ENCODE measurements at regions not wholly inside any gene's neighbourhood (a gene's known extent, or its start where the extent isn't known, plus 50 kb on each side); places are given as distances from the start of the nearest gene placed in this dataset.

GRCh38 chr20:50282592-50283241 is 92.1 kb downstream of the CEBPB start:
- TF ChIP-seq CTCF (IDR thresholded peaks at IDR 0.05) = no peak
- H3K4me1 ChIP-seq (ENCODE audit: control insufficient read depth in 1 of 2, low read depth in 2 of 2) = peaks cover 38 to 64% of the 10 kb centered on the region in 2 donors
- no peaks in the 10 kb centered on the region for H3K27me3 ChIP-seq (replicated peaks; ENCODE audit: insufficient read depth)
- no peaks in the 10 kb centered on the region for H3K9me3 ChIP-seq
- H3K4me3 ChIP-seq = no peak overlapping the region
- DNase-seq (ENCODE audit: low spot score) (no peak), ATAC-seq (ENCODE audit: insufficient number of reproducible peaks, low FRiP score, low read depth) (no peak)
- H3K36me3 ChIP-seq = no peaks in the 10 kb centered on the region
- H3K27ac ChIP-seq = no peak overlapping the region

GRCh38 chr20:50283370-50283769 is 92.7 kb downstream of the CEBPB start:
- TF ChIP-seq CTCF (IDR thresholded peaks at IDR 0.05) = no peak
- Histone ChIP-seq H3K27me3 (replicated peaks; ENCODE audit: insufficient read depth) (no peaks in the 10 kb centered on the region), H3K4me1 (ENCODE audit: control insufficient read depth in 1 of 2, low read depth in 2 of 2) (peaks cover 34 to 57% of the 10 kb centered on the region in 2 donors), H3K36me3 (no peaks in the 10 kb centered on the region), H3K27ac (no peak overlapping the region), H3K4me3 (no peak overlapping the region), H3K9me3 (no peaks in the 10 kb centered on the region)
- DNase-seq (ENCODE audit: low spot score) = no peak
- no peak for ATAC-seq (ENCODE audit: insufficient number of reproducible peaks, low FRiP score, low read depth)

GRCh38 chr20:50283922-50284810 is 93.5 kb downstream of the CEBPB start:
- Histone ChIP-seq H3K9me3 (no peaks in the 10 kb centered on the region), H3K4me3 (no peak overlapping the region), H3K4me1 (ENCODE audit: control insufficient read depth in 1 of 2, low read depth in 2 of 2) (peaks cover 30 to 49% of the 10 kb centered on the region in 2 donors), H3K36me3 (no peaks in the 10 kb centered on the region), H3K27me3 (replicated peaks; ENCODE audit: insufficient read depth) (no peaks in the 10 kb centered on the region), H3K27ac (peak overlapping the region; percentile 48 to 80)
- ATAC-seq (ENCODE audit: insufficient number of reproducible peaks, low FRiP score, low read depth) (no peak), DNase-seq (ENCODE audit: low spot score) (no peak)
- TF ChIP-seq CTCF (IDR thresholded peaks at IDR 0.05) = no peak

- H3K4me3 ChIP-seq = no peak overlapping the region
- DNase-seq (ENCODE audit: low spot score) = no peak
These were observed 94.3 kb downstream of the CEBPB start for GRCh38 chr20:50284811-50285375.

More at GRCh38 chr20:50284811-50285375, 94.3 kb downstream of the CEBPB start:
- H3K27me3 ChIP-seq (replicated peaks; ENCODE audit: insufficient read depth) = no peaks in the 10 kb centered on the region
- TF ChIP-seq CTCF (IDR thresholded peaks at IDR 0.05) = no peak
- H3K9me3 ChIP-seq = no peaks in the 10 kb centered on the region
- H3K27ac ChIP-seq = peak overlapping the region; percentile 48 to 80
- no peaks in the 10 kb centered on the region for H3K36me3 ChIP-seq
- ATAC-seq (ENCODE audit: insufficient number of reproducible peaks, low FRiP score, low read depth) = no peak
- peaks cover 28 to 42% of the 10 kb centered on the region in 2 donors for H3K4me1 ChIP-seq (ENCODE audit: control insufficient read depth in 1 of 2, low read depth in 2 of 2)
